Uterus (tissue), 3 donors: ENCODE measurements at regions not wholly inside any gene's neighbourhood (a gene's known extent, or its start where the extent isn't known, plus 50 kb on each side); places are given as distances from the start of the nearest gene placed in this dataset.

Experiments
- DNase-seq, 2 donors: peaks; one replicate each; pipeline ENCODE4 v3.0.0-alpha.2; 2019 to 2020
- H3K27ac ChIP-seq, 2 donors: fragments of 200-600 bp; sonication (generic); 1 replicate in 1 of 2; 2 replicates in 1 of 2; pipeline ENCODE4 v1.5.1; 2016 to 2018
- H3K27me3 ChIP-seq, 2 donors: fragments of 200-600 bp; sonication (generic); one replicate each; pipeline ENCODE4 v1.5.1; 2018 to 2019; ENCODE audit warnings: control low read depth in 1 of 2
- H3K36me3 ChIP-seq, 2 donors: fragments of 200-600 bp; sonication (generic); one replicate each; pipeline ENCODE4 v1.5.1; 2019; ENCODE audit warnings: control low read depth in 1 of 2
- H3K4me1 ChIP-seq, 2 donors: fragments of 200-600 bp; sonication (generic); one replicate each; pipeline ENCODE4 v1.5.1; 2018 to 2019; ENCODE audit warnings: control low read depth in 1 of 2
- H3K4me3 ChIP-seq, 2 donors: fragments of 200-600 bp; sonication (generic); 1 replicate in 1 of 2; 2 replicates in 1 of 2; pipeline ENCODE4 v1.5.1; 2018 to 2019; ENCODE audit warnings: mild to moderate bottlenecking in 1 of 2
- H3K9me3 ChIP-seq, 2 donors: fragments of 200-600 bp; sonication (generic); one replicate each; pipeline ENCODE4 v1.5.1; 2019; ENCODE audit warnings: control low read depth in 1 of 2
- POLR2A ChIP-seq, 2 donors: fragments of 450-650 bp; IDR thresholded peaks; one replicate each; pipeline ENCODE4 v1.6.1; 2016; ENCODE audit warnings: antibody characterized with exemption in 2 of 2, mild to moderate bottlenecking in 1 of 2, moderate library complexity in 1 of 2
- intact Hi-C: fragments of 100-400 bp; cut with DNase I; formaldehyde crosslinking; loops from one replicate; pipeline ENCODE4 v1.15.1; 2023; ENCODE audit warnings: low total_unique reads
- TF ChIP-seq, protein P1 (sequence below), 4 experiments: fragments of 200-600 bp in 2 of 4; fragments of 450-650 bp in 2 of 4; sonication (generic) in 2 of 4; IDR thresholded peaks; one replicate each; pipeline ENCODE4 v1.5.1; 2016 to 2019; ENCODE audit warnings: antibody characterized with exemption in 4 of 4, mild to moderate bottlenecking in 2 of 4, moderate library complexity in 1 of 4
- donor health status: DM: yes; HTN: yes; CAD: no.

DNA sequence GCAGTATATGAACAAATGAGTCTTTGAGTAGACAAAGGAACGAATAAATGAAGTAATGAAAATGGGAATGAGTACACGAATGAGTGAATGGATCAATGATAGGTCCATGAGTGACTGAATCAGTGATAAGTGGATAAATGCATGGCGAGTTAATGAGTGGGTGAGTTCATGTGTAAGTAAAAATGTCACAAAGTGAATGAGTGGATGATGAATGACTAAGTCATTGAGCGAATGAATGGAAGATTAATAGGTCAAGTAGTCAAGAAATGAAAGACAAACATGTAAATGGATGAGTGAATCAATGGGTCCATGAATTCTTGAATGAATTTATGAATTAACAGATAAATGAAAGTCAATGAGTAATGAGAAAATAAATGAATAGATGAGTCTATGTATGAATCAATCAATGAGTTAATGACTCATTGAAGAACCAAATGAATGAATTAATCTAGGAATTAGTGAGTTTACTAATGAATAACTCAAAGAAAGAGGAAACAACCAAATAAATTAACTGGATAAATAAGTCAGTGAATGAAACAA, 97.3 kb upstream of the RTL1 start:
- TF ChIP-seq, protein P1, sequence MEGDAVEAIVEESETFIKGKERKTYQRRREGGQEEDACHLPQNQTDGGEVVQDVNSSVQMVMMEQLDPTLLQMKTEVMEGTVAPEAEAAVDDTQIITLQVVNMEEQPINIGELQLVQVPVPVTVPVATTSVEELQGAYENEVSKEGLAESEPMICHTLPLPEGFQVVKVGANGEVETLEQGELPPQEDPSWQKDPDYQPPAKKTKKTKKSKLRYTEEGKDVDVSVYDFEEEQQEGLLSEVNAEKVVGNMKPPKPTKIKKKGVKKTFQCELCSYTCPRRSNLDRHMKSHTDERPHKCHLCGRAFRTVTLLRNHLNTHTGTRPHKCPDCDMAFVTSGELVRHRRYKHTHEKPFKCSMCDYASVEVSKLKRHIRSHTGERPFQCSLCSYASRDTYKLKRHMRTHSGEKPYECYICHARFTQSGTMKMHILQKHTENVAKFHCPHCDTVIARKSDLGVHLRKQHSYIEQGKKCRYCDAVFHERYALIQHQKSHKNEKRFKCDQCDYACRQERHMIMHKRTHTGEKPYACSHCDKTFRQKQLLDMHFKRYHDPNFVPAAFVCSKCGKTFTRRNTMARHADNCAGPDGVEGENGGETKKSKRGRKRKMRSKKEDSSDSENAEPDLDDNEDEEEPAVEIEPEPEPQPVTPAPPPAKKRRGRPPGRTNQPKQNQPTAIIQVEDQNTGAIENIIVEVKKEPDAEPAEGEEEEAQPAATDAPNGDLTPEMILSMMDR (IDR thresholded peaks at IDR 0.05) = no peak
- TF ChIP-seq POLR2A (IDR thresholded peaks at IDR 0.05) = no peak

GRCh38 chr14:101001311-101002069, 98.0 kb upstream of the RTL1 start:
- no peak overlapping the region for H3K4me3 ChIP-seq
- no peak for TF ChIP-seq POLR2A (IDR thresholded peaks at IDR 0.05)
- TF ChIP-seq, protein P1 (IDR thresholded peaks at IDR 0.05) = no peak
- no peaks in the 10 kb centered on the region for H3K9me3 ChIP-seq
- no peaks in the 10 kb centered on the region for H3K36me3 ChIP-seq
- intact Hi-C loops = no loop called here
- DNase-seq = no peak
- no peak overlapping the region for H3K27ac ChIP-seq
- no peaks in the 10 kb centered on the region for H3K27me3 ChIP-seq
- H3K4me1 ChIP-seq = no peaks in the 10 kb centered on the region

More for the DNA sequence above, 97.3 kb upstream of the RTL1 start:
- Histone ChIP-seq H3K4me1 (no peaks in the 10 kb centered on the region), H3K4me3 (no peak overlapping the region), H3K27ac (no peak overlapping the region), H3K36me3 (no peaks in the 10 kb centered on the region), H3K9me3 (no peaks in the 10 kb centered on the region), H3K27me3 (no peaks in the 10 kb centered on the region)
- intact Hi-C loops = no loop called here
- DNase-seq = no peak

DNA sequence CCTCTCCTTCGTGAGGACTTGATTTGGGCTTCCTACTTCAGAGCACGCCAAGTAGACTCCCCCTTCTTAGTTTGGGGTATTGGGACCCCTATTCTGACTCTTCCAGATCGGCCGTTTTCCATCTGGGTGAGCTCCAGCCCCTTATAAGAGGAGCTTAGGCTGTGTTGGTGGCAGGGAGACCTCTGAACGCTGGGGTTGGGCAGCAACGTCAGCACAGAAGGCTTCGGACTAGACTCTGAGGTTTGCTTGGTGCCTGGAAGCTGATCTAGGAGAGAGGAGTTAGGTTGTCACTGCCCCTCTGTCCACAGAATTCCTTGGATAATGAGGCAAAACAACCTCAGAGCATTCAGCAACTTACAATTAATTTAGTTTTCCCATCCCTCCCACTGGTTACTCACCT, 99.2 kb upstream of the RTL1 start:
- Histone ChIP-seq H3K27me3 (no peaks in the 10 kb centered on the region), H3K4me3 (no peak overlapping the region), H3K36me3 (no peaks in the 10 kb centered on the region), H3K27ac (no peak overlapping the region), H3K4me1 (no peaks in the 10 kb centered on the region), H3K9me3 (no peaks in the 10 kb centered on the region)
- intact Hi-C loops = no loop called here
- TF ChIP-seq, protein P1 (IDR thresholded peaks at IDR 0.05) = no peak
- TF ChIP-seq POLR2A (IDR thresholded peaks at IDR 0.05) = no peak
- no peak for DNase-seq

- Histone ChIP-seq H3K27me3 (no peaks in the 10 kb centered on the region), H3K27ac (no peak overlapping the region), H3K36me3 (no peaks in the 10 kb centered on the region), H3K4me1 (no peaks in the 10 kb centered on the region), H3K9me3 (no peaks in the 10 kb centered on the region), H3K4me3 (no peak overlapping the region)
- intact Hi-C loops = no loop called here
- peak in 1 of 2 donors; percentile 7 for DNase-seq
- TF ChIP-seq, protein P1 (IDR thresholded peaks at IDR 0.05) = no peak
- no peak for TF ChIP-seq POLR2A (IDR thresholded peaks at IDR 0.05)
Measured at GRCh38 chr14:101004176-101004575, 100.7 kb upstream of the RTL1 start.

GRCh38 chr14:101004954-101005353, 101.4 kb upstream of the RTL1 start:
- Histone ChIP-seq H3K4me3 (no peak overlapping the region), H3K27ac (peak overlapping the region in 1 of 2 donors; percentile 0), H3K36me3 (no peaks in the 10 kb centered on the region), H3K9me3 (no peaks in the 10 kb centered on the region), H3K27me3 (no peaks in the 10 kb centered on the region), H3K4me1 (no peaks in the 10 kb centered on the region)
- intact Hi-C loops = no loop called here
- peak in 1 of 2 donors; percentile 71 for DNase-seq
- no peak for TF ChIP-seq POLR2A (IDR thresholded peaks at IDR 0.05)
- TF ChIP-seq, protein P1 (IDR thresholded peaks at IDR 0.05) = no peak
